ENCODE measurements at regions not wholly inside any gene's neighbourhood (a gene's known extent, or its start where the extent isn't known, plus 50 kb on each side); places are given as distances from the start of the nearest gene placed in this dataset.
"Not testable (repeated sequence)": the region's sequence is repeated elsewhere in the genome, so short reads cannot be mapped to it uniquely, and the experiment has no call there.

GRCh38 chr2:35116151-35116550, 1239.4 kb upstream of the CRIM1 start:
- H3K4me3 ChIP-seq (ENCODE audit: control insufficient read depth, low read depth, low read length): no peak overlapping the region
- DNase-seq (ENCODE audit: low read depth): no peak
- no peak for TF ChIP-seq CTCF (conservative IDR thresholded peaks at IDR 0.05; ENCODE audit: control insufficient read depth, insufficient read depth, low read depth, low read length)

- H3K4me3 ChIP-seq (ENCODE audit: control insufficient read depth, low read depth, low read length): no peak overlapping the region
- TF ChIP-seq CTCF (conservative IDR thresholded peaks at IDR 0.05; ENCODE audit: control insufficient read depth, insufficient read depth, low read depth, low read length): no peak
- DNase-seq (ENCODE audit: low read depth): no peak
These were observed 1240.8 kb upstream of the CRIM1 start for GRCh38 chr2:35114765-35115164.

GRCh38 chr2:35112367-35112766, 1243.2 kb upstream of the CRIM1 start:
- not testable (repeated sequence) for DNase-seq (ENCODE audit: low read depth)

GRCh38 chr2:35104309-35104708, 1251.3 kb upstream of the CRIM1 start:
- no peak overlapping the region for H3K4me3 ChIP-seq (ENCODE audit: control insufficient read depth, low read depth, low read length)
- no peak for DNase-seq (ENCODE audit: low read depth)
- no peak for TF ChIP-seq CTCF (conservative IDR thresholded peaks at IDR 0.05; ENCODE audit: control insufficient read depth, insufficient read depth, low read depth, low read length)

More at GRCh38 chr2:35112367-35112766, 1243.2 kb upstream of the CRIM1 start:
- not testable (repeated sequence) for H3K4me3 ChIP-seq (ENCODE audit: control insufficient read depth, low read depth, low read length)

- no peak for TF ChIP-seq CTCF (conservative IDR thresholded peaks at IDR 0.05; ENCODE audit: control insufficient read depth, insufficient read depth, low read depth, low read length)
- H3K4me3 ChIP-seq (ENCODE audit: control insufficient read depth, low read depth, low read length): no peak overlapping the region
- DNase-seq (ENCODE audit: low read depth): no peak
These were observed 1256.2 kb upstream of the CRIM1 start for GRCh38 chr2:35099342-35099741.

GRCh38 chr2:35082072-35082471, 1273.5 kb upstream of the CRIM1 start:
- DNase-seq (ENCODE audit: low read depth): no peak
- no peak for TF ChIP-seq CTCF (conservative IDR thresholded peaks at IDR 0.05; ENCODE audit: control insufficient read depth, insufficient read depth, low read depth, low read length)
- no peak overlapping the region for H3K4me3 ChIP-seq (ENCODE audit: control insufficient read depth, low read depth, low read length)

- no peak for TF ChIP-seq CTCF (conservative IDR thresholded peaks at IDR 0.05; ENCODE audit: control insufficient read depth, insufficient read depth, low read depth, low read length)
- no peak for DNase-seq (ENCODE audit: low read depth)
- no peak overlapping the region for H3K4me3 ChIP-seq (ENCODE audit: control insufficient read depth, low read depth, low read length)
These were observed 1274.0 kb upstream of the CRIM1 start for GRCh38 chr2:35081622-35082015.
